Gastrocnemius medialis (tissue), 4 donors: ENCODE measurements at regions not wholly inside any gene's neighbourhood (a gene's known extent, or its start where the extent isn't known, plus 50 kb on each side); places are given as distances from the start of the nearest gene placed in this dataset.

ENCODE experiments used
- ATAC-seq, 2 donors: fragments of 150-250 bp; one replicate each; pipeline ENCODE4 v1.9.1; 2016
- DNase-seq, 2 donors: peaks; one replicate each; pipeline ENCODE4 v3.0.0-alpha.2; 2019
- H3K27ac ChIP-seq, 4 donors: fragments of 200-600 bp; sonication (generic); 1 replicate in 1 of 4; 2 replicates in 3 of 4; pipeline ENCODE4 v1.5.1; 2016 to 2018; ENCODE audit warnings: mild to moderate bottlenecking in 2 of 4, moderate library complexity in 1 of 4
- H3K27me3 ChIP-seq, 3 donors: fragments of 200-600 bp; sonication (generic) in 2 of 3; 1 replicate in 1 of 3; 2 replicates in 2 of 3; pipeline versions ENCODE4 v1.5.1 to v1.6.0; 2016 to 2019; ENCODE audit warnings: mild to moderate bottlenecking in 1 of 3, moderate library complexity in 1 of 3
- H3K36me3 ChIP-seq, 2 donors: fragments of 200-600 bp; sonication (generic) in 1 of 2; one replicate each; pipeline ENCODE4 v1.5.1; 2017 to 2018
- H3K4me1 ChIP-seq, 2 donors: fragments of 200-600 bp; sonication (generic) in 1 of 2; one replicate each; pipeline ENCODE4 v1.5.1; 2016 to 2017; ENCODE audit warnings: mild to moderate bottlenecking in 2 of 2
- H3K4me3 ChIP-seq, 4 donors: fragments of 200-600 bp; sonication (generic) in 3 of 4; 1 replicate in 1 of 4; 2 replicates in 3 of 4; pipeline ENCODE4 v1.5.1; 2016 to 2019; ENCODE audit warnings: mild to moderate bottlenecking in 2 of 4
- H3K9me3 ChIP-seq, 3 donors: fragments of 200-600 bp; sonication (generic) in 2 of 3; 1 replicate in 1 of 3; 2 replicates in 2 of 3; pipeline ENCODE4 v1.5.1; 2016 to 2019
- CTCF ChIP-seq, 5 experiments: fragments of 450-650 bp in 3 of 5; fragments of 200-600 bp in 2 of 5; sonication (generic) in 2 of 5; IDR thresholded peaks in 4 of 5; conservative IDR thresholded peaks in 1 of 5; 1 replicate in 4 of 5; 2 replicates in 1 of 5; pipeline ENCODE4 v1.5.1; 2016 to 2019; ENCODE audit warnings: antibody characterized with exemption in 5 of 5, mild to moderate bottlenecking in 3 of 5, moderate library complexity in 3 of 5
- POLR2A ChIP-seq, 2 donors: fragments of 450-650 bp; IDR thresholded peaks; one replicate each; pipeline ENCODE4 v1.6.1; 2017; ENCODE audit warnings: antibody characterized with exemption in 2 of 2, mild to moderate bottlenecking in 2 of 2, moderate library complexity in 2 of 2
- in situ Hi-C, 4 donors: fragments of 200-750 bp; cut with MboI; loops; one replicate each; pipeline versions ENCODE4 v1.15.0 to v1.8.0; 2017; ENCODE audit warnings: low sequenced_read_pairs in 4 of 4
- intact Hi-C: fragments of 100-400 bp; cut with DNase I; formaldehyde crosslinking; loops from one replicate; pipeline ENCODE4 v1.15.1; 2023; ENCODE audit warnings: low total_unique reads

GRCh38 chr20:6611911-6612605 is 155.4 kb upstream of the BMP2 start:
- in situ Hi-C loops (no loop called here), intact Hi-C loops (no loop called here)
- Histone ChIP-seq H3K27me3 (no peaks in the 10 kb centered on the region), H3K36me3 (no peaks in the 10 kb centered on the region), H3K4me3 (no peak overlapping the region), H3K9me3 (no peaks in the 10 kb centered on the region), H3K4me1 (no peaks in the 10 kb centered on the region), H3K27ac (no peak overlapping the region)
- ATAC-seq (no peak), DNase-seq (no peak)
- TF ChIP-seq CTCF (IDR thresholded peaks at IDR 0.05 in 4 of 5, conservative IDR thresholded peaks at IDR 0.05 in 1 of 5) (no peak), POLR2A (IDR thresholded peaks at IDR 0.05) (no peak)

- DNase-seq (no peak), ATAC-seq (no peak)
- Histone ChIP-seq H3K4me3 (no peak overlapping the region), H3K27ac (no peak overlapping the region), H3K4me1 (no peaks in the 10 kb centered on the region), H3K9me3 (no peaks in the 10 kb centered on the region), H3K27me3 (no peaks in the 10 kb centered on the region), H3K36me3 (no peaks in the 10 kb centered on the region)
- TF ChIP-seq CTCF (IDR thresholded peaks at IDR 0.05 in 4 of 5, conservative IDR thresholded peaks at IDR 0.05 in 1 of 5) (no peak), POLR2A (IDR thresholded peaks at IDR 0.05) (no peak)
- in situ Hi-C loops (no loop called here), intact Hi-C loops (no loop called here)
Observed at GRCh38 chr20:6606651-6607050, 160.8 kb upstream of the BMP2 start.

- intact Hi-C loops: no loop called here
- ATAC-seq: no peak
- no peak overlapping the region for H3K27ac ChIP-seq
- H3K27me3 ChIP-seq: no peaks in the 10 kb centered on the region
- H3K4me1 ChIP-seq: no peaks in the 10 kb centered on the region
- no peaks in the 10 kb centered on the region for H3K9me3 ChIP-seq
- in situ Hi-C loops: no loop called here
- no peak for DNase-seq
- H3K4me3 ChIP-seq: no peak overlapping the region
- no peaks in the 10 kb centered on the region for H3K36me3 ChIP-seq
- TF ChIP-seq POLR2A (IDR thresholded peaks at IDR 0.05): no peak
- TF ChIP-seq CTCF (IDR thresholded peaks at IDR 0.05 in 4 of 5, conservative IDR thresholded peaks at IDR 0.05 in 1 of 5): no peak
Observed at GRCh38 chr20:6605055-6605935, 162.2 kb upstream of the BMP2 start.

GRCh38 chr20:6604179-6604578 is 163.3 kb upstream of the BMP2 start:
- no peak overlapping the region for H3K27ac ChIP-seq
- no peaks in the 10 kb centered on the region for H3K4me1 ChIP-seq
- in situ Hi-C loops (no loop called here), intact Hi-C loops (no loop called here)
- DNase-seq: no peak
- no peak overlapping the region for H3K4me3 ChIP-seq
- H3K9me3 ChIP-seq: no peaks in the 10 kb centered on the region
- ATAC-seq: no peak
- no peak for TF ChIP-seq POLR2A (IDR thresholded peaks at IDR 0.05)
- no peak for TF ChIP-seq CTCF (IDR thresholded peaks at IDR 0.05 in 4 of 5, conservative IDR thresholded peaks at IDR 0.05 in 1 of 5)
- H3K36me3 ChIP-seq: no peaks in the 10 kb centered on the region
- H3K27me3 ChIP-seq: no peaks in the 10 kb centered on the region
